ENCODE measurements at regions not wholly inside any gene's neighbourhood (a gene's known extent, or its start where the extent isn't known, plus 50 kb on each side); places are given as distances from the start of the nearest gene placed in this dataset.

DNA sequence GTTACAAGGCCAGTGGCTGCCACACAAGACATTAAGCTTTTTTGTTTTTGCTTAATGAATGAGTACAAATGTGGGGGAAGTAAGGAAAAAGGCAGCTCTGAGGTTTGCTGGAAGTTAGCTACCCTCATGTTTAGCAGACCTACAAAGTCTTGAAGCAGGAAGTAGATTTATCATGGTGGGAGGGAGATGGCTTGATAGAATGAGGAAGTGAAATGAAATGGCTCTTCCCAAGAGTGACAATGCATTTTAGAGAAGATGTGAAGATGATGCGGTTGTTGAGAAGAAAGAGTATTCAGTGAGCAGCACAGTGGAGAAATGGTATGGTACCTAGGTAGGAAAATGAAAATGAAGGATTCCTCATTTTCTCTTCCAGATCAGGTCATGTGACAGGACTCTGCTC lies 108.0 kb downstream of the SLIT2 start:
- Histone ChIP-seq H3K4me1 (ENCODE audit: control insufficient read depth in 1 of 2, low read depth in 2 of 2) (no peaks in the 10 kb centered on the region), H3K4me3 (no peak overlapping the region), H3K27me3 (replicated peaks; ENCODE audit: insufficient read depth) (no peaks in the 10 kb centered on the region), H3K9me3 (no peaks in the 10 kb centered on the region), H3K36me3 (no peaks in the 10 kb centered on the region), H3K27ac (no peak overlapping the region)
- ATAC-seq (ENCODE audit: insufficient number of reproducible peaks, low FRiP score, low read depth) (no peak), DNase-seq (ENCODE audit: low spot score) (no peak)
- TF ChIP-seq, protein P1, sequence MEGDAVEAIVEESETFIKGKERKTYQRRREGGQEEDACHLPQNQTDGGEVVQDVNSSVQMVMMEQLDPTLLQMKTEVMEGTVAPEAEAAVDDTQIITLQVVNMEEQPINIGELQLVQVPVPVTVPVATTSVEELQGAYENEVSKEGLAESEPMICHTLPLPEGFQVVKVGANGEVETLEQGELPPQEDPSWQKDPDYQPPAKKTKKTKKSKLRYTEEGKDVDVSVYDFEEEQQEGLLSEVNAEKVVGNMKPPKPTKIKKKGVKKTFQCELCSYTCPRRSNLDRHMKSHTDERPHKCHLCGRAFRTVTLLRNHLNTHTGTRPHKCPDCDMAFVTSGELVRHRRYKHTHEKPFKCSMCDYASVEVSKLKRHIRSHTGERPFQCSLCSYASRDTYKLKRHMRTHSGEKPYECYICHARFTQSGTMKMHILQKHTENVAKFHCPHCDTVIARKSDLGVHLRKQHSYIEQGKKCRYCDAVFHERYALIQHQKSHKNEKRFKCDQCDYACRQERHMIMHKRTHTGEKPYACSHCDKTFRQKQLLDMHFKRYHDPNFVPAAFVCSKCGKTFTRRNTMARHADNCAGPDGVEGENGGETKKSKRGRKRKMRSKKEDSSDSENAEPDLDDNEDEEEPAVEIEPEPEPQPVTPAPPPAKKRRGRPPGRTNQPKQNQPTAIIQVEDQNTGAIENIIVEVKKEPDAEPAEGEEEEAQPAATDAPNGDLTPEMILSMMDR (IDR thresholded peaks at IDR 0.05), result no peak

DNA sequence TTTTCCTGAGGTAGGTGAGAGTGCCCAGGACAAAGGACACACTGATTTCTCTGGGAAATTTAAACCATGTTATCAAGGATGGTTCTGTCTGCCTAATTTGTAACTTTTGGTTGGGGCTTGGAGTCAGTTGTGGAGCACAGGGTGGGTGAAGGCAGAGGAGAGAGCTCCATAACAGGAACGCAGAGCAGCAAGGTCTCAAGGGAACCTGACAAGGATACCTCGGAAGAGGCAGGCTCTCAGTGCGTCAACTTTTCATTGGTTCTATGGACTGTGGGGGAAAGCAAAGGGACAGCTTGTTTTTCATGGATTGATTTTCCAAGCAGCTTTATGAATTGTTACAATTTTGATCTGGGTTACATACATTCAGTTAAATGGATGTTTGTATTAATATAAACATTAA lies 110.4 kb downstream of the SLIT2 start:
- H3K27me3 ChIP-seq (replicated peaks; ENCODE audit: insufficient read depth), result no peaks in the 10 kb centered on the region
- peaks cover 0 to 5% of the 10 kb centered on the region in 2 donors for H3K4me1 ChIP-seq (ENCODE audit: control insufficient read depth in 1 of 2, low read depth in 2 of 2)
- no peaks in the 10 kb centered on the region for H3K9me3 ChIP-seq
- no peak overlapping the region for H3K4me3 ChIP-seq
- no peak overlapping the region for H3K27ac ChIP-seq
- TF ChIP-seq, protein P1 (IDR thresholded peaks at IDR 0.05), result no peak
- DNase-seq (ENCODE audit: low spot score) (no peak), ATAC-seq (ENCODE audit: insufficient number of reproducible peaks, low FRiP score, low read depth) (no peak)
- no peaks in the 10 kb centered on the region for H3K36me3 ChIP-seq

DNA sequence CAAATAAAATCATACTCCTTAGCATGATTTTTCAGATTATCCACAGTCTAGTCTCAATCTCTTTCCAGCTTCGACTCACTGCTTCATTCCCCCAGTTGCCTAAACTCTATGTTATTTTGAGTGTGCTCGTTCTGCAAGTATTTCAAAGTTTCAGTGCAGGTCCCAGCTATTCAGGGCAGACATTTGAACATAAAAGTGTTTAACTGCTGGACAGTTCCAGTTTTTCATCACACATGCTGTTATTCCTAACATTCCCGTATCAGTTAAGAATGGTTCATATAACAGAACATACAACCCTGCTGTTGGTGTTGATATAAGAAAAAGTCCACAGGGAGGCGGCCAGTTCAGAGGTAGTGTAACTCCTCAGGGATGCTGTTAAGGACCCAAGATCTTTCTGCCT lies 113.3 kb downstream of the SLIT2 start:
- ATAC-seq (ENCODE audit: insufficient number of reproducible peaks, low FRiP score, low read depth), result no peak
- H3K4me1 ChIP-seq (ENCODE audit: control insufficient read depth in 1 of 2, low read depth in 2 of 2), result peaks cover 12 to 27% of the 10 kb centered on the region in 2 donors
- TF ChIP-seq, protein P1 (IDR thresholded peaks at IDR 0.05), result no peak

DNA sequence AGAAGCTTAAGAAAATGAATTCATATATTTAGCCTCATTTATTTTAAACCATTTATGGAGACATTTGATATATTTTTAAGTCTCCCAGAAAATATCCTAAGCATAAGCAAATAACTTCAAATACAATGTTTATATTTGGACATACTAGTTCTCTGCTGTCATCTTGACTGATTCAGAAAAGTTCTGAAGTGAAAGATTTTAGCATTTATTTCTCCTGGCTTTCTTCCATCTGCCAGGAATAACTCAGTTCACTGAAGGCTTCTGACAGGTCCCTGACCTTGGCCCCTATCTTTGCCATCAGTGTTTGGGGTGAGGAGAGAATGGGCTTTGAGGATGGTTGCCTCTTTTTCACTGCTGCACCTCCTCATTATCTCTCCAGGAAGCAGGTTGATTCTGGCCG lies 115.7 kb downstream of the SLIT2 start:
- DNase-seq (ENCODE audit: low spot score), result no peak
- no peaks in the 10 kb centered on the region for H3K9me3 ChIP-seq

More for the DNA sequence above, 113.3 kb downstream of the SLIT2 start:
- no peak for DNase-seq (ENCODE audit: low spot score)
- no peaks in the 10 kb centered on the region for H3K9me3 ChIP-seq
- H3K36me3 ChIP-seq, result no peaks in the 10 kb centered on the region
- no peak overlapping the region for H3K27ac ChIP-seq
- H3K4me3 ChIP-seq, result no peak overlapping the region
- no peaks in the 10 kb centered on the region for H3K27me3 ChIP-seq (replicated peaks; ENCODE audit: insufficient read depth)

DNA sequence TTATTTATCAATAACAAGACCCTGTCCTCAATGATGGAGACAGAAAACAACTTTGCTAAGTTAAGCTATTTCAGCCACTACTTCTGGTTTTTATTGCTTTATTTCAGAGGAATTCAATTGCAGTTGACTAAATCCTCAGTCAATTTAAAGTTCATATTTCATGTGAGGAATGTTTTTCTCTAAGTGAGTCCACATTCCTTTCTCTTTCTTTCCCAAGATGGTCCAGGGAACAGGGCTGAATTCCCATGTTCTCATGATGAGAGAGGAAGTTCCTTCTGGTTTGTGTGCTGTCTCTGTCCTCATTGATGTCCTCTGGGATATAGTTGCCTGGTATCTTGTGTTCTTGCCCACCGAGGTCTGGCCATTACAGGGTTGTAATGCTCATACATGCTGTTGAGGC lies 117.2 kb downstream of the SLIT2 start:
- TF ChIP-seq, protein P1 (IDR thresholded peaks at IDR 0.05), result no peak
- Histone ChIP-seq H3K9me3 (no peaks in the 10 kb centered on the region), H3K36me3 (no peaks in the 10 kb centered on the region), H3K27me3 (replicated peaks; ENCODE audit: insufficient read depth) (no peaks in the 10 kb centered on the region), H3K4me1 (ENCODE audit: control insufficient read depth in 1 of 2, low read depth in 2 of 2) (peaks cover 12 to 27% of the 10 kb centered on the region in 2 donors), H3K27ac (peak overlapping the region in 1 of 2 donors; percentile 20), H3K4me3 (peak overlapping the region; percentile 33)
- DNase-seq (ENCODE audit: low spot score) (no peak), ATAC-seq (ENCODE audit: insufficient number of reproducible peaks, low FRiP score, low read depth) (no peak)

More for the DNA sequence above, 115.7 kb downstream of the SLIT2 start:
- TF ChIP-seq, protein P1 (IDR thresholded peaks at IDR 0.05), result no peak
- no peak overlapping the region for H3K27ac ChIP-seq
- no peak for ATAC-seq (ENCODE audit: insufficient number of reproducible peaks, low FRiP score, low read depth)
- peaks cover 12 to 27% of the 10 kb centered on the region in 2 donors for H3K4me1 ChIP-seq (ENCODE audit: control insufficient read depth in 1 of 2, low read depth in 2 of 2)
- H3K27me3 ChIP-seq (replicated peaks; ENCODE audit: insufficient read depth), result no peaks in the 10 kb centered on the region
- H3K36me3 ChIP-seq, result no peaks in the 10 kb centered on the region
- H3K4me3 ChIP-seq, result no peak overlapping the region

Measured in thoracic aorta (tissue), 2 donors.